Naive thymus-derived CD4-positive, alpha-beta T cell (primary cell): ENCODE measurements at regions not wholly inside any gene's neighbourhood (a gene's known extent, or its start where the extent isn't known, plus 50 kb on each side); places are given as distances from the start of the nearest gene placed in this dataset.

ENCODE experiments used
- ATAC-seq: fragments of 150-1000 bp; cut with Tn5 transposase; 2 replicates; pipeline ENCODE4 v1.10.0; 2021; ENCODE audit warnings: mild to moderate bottlenecking, moderate library complexity
- CTCF ChIA-PET: fragments of 350-600 bp; sonication (Branson Sonifier 250); formaldehyde crosslinking; loops from one replicate; lab custom pipeline; 2021; ENCODE audit warnings: antibody characterized with exemption; lab: Charles Lee
- POLR2A ChIA-PET: fragments of 350-600 bp; sonication (Branson Sonifier 250); formaldehyde crosslinking; loops from one replicate; lab custom pipeline; 2021; ENCODE audit warnings: antibody characterized with exemption, inconsistent platforms; lab: Charles Lee
- DNase-seq, 9 donors: peaks; one replicate each; pipeline versions ENCODE4 v3.0.0 to v3.0.0-alpha.2; 2020 to 2022; ENCODE audit warnings: mixed read lengths in 1 of 9
- H3K27ac ChIP-seq: one replicate; pipeline ENCODE4 v1.7.0; 2013; ENCODE audit warnings: mild to moderate bottlenecking, low read depth, low read length, moderate library complexity
- H3K27me3 ChIP-seq, 2 donors: one replicate each; pipeline ENCODE4 v1.7.0; 2013; ENCODE audit warnings: low read length in 2 of 2, mild to moderate bottlenecking in 2 of 2, moderate library complexity in 2 of 2; ENCODE audit not compliant: control insufficient read depth in 2 of 2, insufficient read depth in 2 of 2
- H3K36me3 ChIP-seq, 3 experiments: 1 replicate in 2 of 3; 2 replicates in 1 of 3; pipeline ENCODE4 v1.7.0; 2013; ENCODE audit warnings: low read length in 3 of 3, mild to moderate bottlenecking in 3 of 3, moderate library complexity in 1 of 3; ENCODE audit not compliant: insufficient read depth in 3 of 3, control insufficient read depth in 2 of 3
- H3K4me1 ChIP-seq, 2 donors: one replicate each; pipeline ENCODE4 v1.7.0; 2013; ENCODE audit warnings: low read length in 2 of 2, mild to moderate bottlenecking in 2 of 2, moderate library complexity in 1 of 2; ENCODE audit not compliant: control insufficient read depth in 2 of 2, insufficient read depth in 2 of 2
- H3K4me3 ChIP-seq: 2 replicates; pipeline ENCODE4 v1.7.0; 2013; ENCODE audit warnings: mild to moderate bottlenecking, low read length
- H3K9me3 ChIP-seq, 3 experiments: 1 replicate in 2 of 3; 2 replicates in 1 of 3; pipeline ENCODE4 v1.7.0; 2013; ENCODE audit warnings: low read length in 3 of 3; ENCODE audit not compliant: control insufficient read depth in 2 of 3
- H3K27ac Mint-ChIP-seq, 9 donors: one replicate each; pipeline ENCODE4 v1.8.0; 2020 to 2022; ENCODE audit warnings: mixed read lengths in 9 of 9, mild to moderate bottlenecking in 8 of 9, moderate library complexity in 5 of 9, inconsistent platforms in 2 of 9
- H3K27me3 Mint-ChIP-seq, 5 donors: one replicate each; pipeline ENCODE4 v1.8.0; 2021 to 2022; ENCODE audit warnings: mixed read lengths in 5 of 5, mild to moderate bottlenecking in 1 of 5
- H3K36me3 Mint-ChIP-seq, 5 donors: one replicate each; pipeline ENCODE4 v1.8.0; 2020 to 2022; ENCODE audit warnings: mixed read lengths in 5 of 5, mild to moderate bottlenecking in 3 of 5, inconsistent platforms in 1 of 5
- H3K4me1 Mint-ChIP-seq, 7 donors: one replicate each; pipeline ENCODE4 v1.8.0; 2020 to 2022; ENCODE audit warnings: mixed read lengths in 7 of 7, mild to moderate bottlenecking in 3 of 7, inconsistent platforms in 1 of 7
- H3K4me3 Mint-ChIP-seq, 10 donors: one replicate each; pipeline ENCODE4 v1.8.0; 2020 to 2022; ENCODE audit warnings: mild to moderate bottlenecking in 10 of 10, mixed read lengths in 10 of 10, moderate library complexity in 6 of 10, inconsistent platforms in 2 of 10
- H3K9me3 Mint-ChIP-seq, 11 donors: one replicate each; pipeline ENCODE4 v1.8.0; 2020 to 2022; ENCODE audit warnings: mixed read lengths in 11 of 11, mild to moderate bottlenecking in 4 of 11, inconsistent platforms in 1 of 11, moderate library complexity in 1 of 11
- intact Hi-C, 2 donors: fragments of 100-400 bp; cut with micrococcal nuclease; formaldehyde crosslinking; loops; one replicate each; pipeline ENCODE4 v1.15.1; 2023

GRCh38 chr3:24709956-24710355 lies 215.3 kb upstream of the THRB start:
- H3K36me3 Mint-ChIP-seq: no peaks in the 10 kb centered on the region
- no peak overlapping the region for H3K27ac Mint-ChIP-seq
- peaks cover 0 to 10% (median 0%) of the 10 kb centered on the region in 5 donors for H3K27me3 Mint-ChIP-seq
- no peak overlapping the region for H3K4me3 Mint-ChIP-seq
- no peaks in the 10 kb centered on the region for H3K36me3 ChIP-seq
- ATAC-seq (no peak), DNase-seq (no peak)
- H3K4me3 ChIP-seq: no peak overlapping the region
- H3K9me3 Mint-ChIP-seq: peaks cover 0 to 6% (median 1%) of the 10 kb centered on the region in 11 donors
- no peaks in the 10 kb centered on the region for H3K27me3 ChIP-seq
- H3K27ac ChIP-seq: no peak overlapping the region
- CTCF ChIA-PET: no interaction called here
- no peaks in the 10 kb centered on the region for H3K4me1 Mint-ChIP-seq
- intact Hi-C loops: no loop called here
- POLR2A ChIA-PET: no interaction called here
- no peaks in the 10 kb centered on the region for H3K9me3 ChIP-seq
- H3K4me1 ChIP-seq: no peaks in the 10 kb centered on the region

DNA sequence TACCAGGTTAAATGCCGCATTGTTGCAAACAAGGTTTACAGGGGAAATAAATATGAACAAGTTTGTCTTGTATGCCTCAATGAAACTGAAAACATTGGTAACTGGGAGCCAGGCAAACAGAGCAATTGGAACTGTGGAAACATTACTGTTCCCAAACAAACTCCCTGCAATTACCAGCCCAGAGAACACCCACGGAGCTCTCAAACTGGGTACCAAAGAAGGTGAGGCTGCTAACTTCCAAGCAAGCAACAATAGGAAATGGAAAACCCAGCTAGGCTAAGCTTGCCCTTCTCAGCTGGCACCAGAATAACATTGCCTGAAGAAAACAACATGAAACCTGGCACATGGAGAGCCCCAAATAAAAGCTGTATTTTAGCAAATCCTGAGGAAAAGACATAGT lies 218.9 kb upstream of the THRB start:
- Mint-ChIP-seq H3K36me3 (no peaks in the 10 kb centered on the region), H3K27me3 (no peaks in the 10 kb centered on the region), H3K4me3 (no peak overlapping the region), H3K9me3 (peaks cover 0 to 4% (median 0%) of the 10 kb centered on the region in 11 donors), H3K27ac (no peak overlapping the region), H3K4me1 (no peaks in the 10 kb centered on the region)
- no peaks in the 10 kb centered on the region for H3K4me1 ChIP-seq
- no peaks in the 10 kb centered on the region for H3K9me3 ChIP-seq
- ChIA-PET POLR2A (no interaction called here), CTCF (no interaction called here)
- H3K27ac ChIP-seq: no peak overlapping the region
- H3K27me3 ChIP-seq: no peaks in the 10 kb centered on the region
- ATAC-seq (no peak), DNase-seq (no peak)
- intact Hi-C loops: no loop called here
- no peaks in the 10 kb centered on the region for H3K36me3 ChIP-seq
- H3K4me3 ChIP-seq: no peak overlapping the region

DNA sequence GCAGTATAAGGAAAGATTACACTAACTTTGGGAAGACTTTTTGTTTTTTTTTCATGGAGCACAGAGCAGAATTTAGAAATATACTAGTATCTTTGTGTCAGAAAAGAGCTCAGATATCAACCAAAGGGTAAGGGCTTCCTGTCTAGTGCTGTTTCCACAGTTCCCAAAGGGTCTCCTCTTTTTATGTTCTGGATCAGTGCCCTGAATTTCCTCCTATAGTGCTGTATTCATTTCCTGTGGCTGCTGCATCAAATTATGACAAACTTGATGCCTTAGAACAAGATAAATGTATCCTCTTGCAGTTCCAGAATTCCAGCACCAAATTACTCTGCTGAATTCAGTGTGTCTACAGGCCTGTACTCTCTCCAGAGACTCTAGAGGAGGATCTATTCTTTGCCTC lies 219.8 kb upstream of the THRB start:
- Mint-ChIP-seq H3K27me3 (no peaks in the 10 kb centered on the region), H3K36me3 (no peaks in the 10 kb centered on the region), H3K4me3 (no peak overlapping the region), H3K4me1 (no peaks in the 10 kb centered on the region), H3K27ac (no peak overlapping the region), H3K9me3 (peaks cover 0 to 4% (median 0%) of the 10 kb centered on the region in 11 donors)
- CTCF ChIA-PET: no interaction called here
- Histone ChIP-seq H3K4me3 (no peak overlapping the region), H3K4me1 (no peaks in the 10 kb centered on the region), H3K27ac (no peak overlapping the region), H3K36me3 (no peaks in the 10 kb centered on the region), H3K9me3 (no peaks in the 10 kb centered on the region), H3K27me3 (no peaks in the 10 kb centered on the region)
- no peak for ATAC-seq
- POLR2A ChIA-PET: no interaction called here
- DNase-seq: no peak
- intact Hi-C loops: no loop called here

DNA sequence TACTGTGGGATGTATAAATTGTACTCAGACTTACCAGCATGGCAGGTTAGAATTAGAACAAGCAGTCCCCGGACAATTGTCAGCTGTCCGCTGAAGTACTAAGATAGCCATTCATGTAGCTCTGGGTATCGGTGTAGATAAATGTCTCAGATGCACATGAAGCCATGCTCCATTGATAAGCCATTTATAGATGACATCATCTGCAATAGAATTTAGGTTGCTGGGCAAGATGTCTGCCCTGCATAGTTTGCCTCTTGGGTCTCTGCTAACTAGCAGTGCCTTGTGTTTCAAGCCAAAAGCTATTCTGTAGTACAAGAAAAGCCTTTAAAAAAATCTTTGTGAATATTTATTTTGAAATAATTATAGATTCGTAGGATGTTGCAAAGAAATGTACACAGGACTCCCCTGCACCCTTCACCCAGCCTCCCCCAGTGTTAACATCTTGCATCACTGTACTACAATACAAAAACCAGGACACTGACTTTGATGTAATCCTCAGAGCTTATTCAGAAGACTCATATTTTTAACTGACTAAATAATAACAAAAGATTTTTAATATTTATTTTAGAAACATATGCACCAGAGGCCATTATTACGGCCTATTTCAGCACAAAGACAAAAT lies 220.6 kb upstream of the THRB start:
- H3K27ac Mint-ChIP-seq: no peak overlapping the region
- ChIA-PET POLR2A (no interaction called here), CTCF (no interaction called here)
- ATAC-seq (no peak), DNase-seq (no peak)
- H3K9me3 Mint-ChIP-seq: peaks cover 0 to 4% (median 0%) of the 10 kb centered on the region in 11 donors
- intact Hi-C loops: no loop called here
- H3K36me3 Mint-ChIP-seq: no peaks in the 10 kb centered on the region
- Histone ChIP-seq H3K4me3 (no peak overlapping the region), H3K27ac (no peak overlapping the region), H3K36me3 (no peaks in the 10 kb centered on the region), H3K27me3 (no peaks in the 10 kb centered on the region), H3K9me3 (no peaks in the 10 kb centered on the region), H3K4me1 (no peaks in the 10 kb centered on the region)
- H3K4me3 Mint-ChIP-seq: no peak overlapping the region
- no peaks in the 10 kb centered on the region for H3K27me3 Mint-ChIP-seq
- no peaks in the 10 kb centered on the region for H3K4me1 Mint-ChIP-seq

GRCh38 chr3:24722087-24722486 lies 227.4 kb upstream of the THRB start:
- peaks cover 0 to 9% (median 0%) of the 10 kb centered on the region in 11 donors for H3K9me3 Mint-ChIP-seq
- peaks cover 0 to 3% (median 0%) of the 10 kb centered on the region in 5 donors for H3K27me3 Mint-ChIP-seq
- POLR2A ChIA-PET: no interaction called here
- no peak overlapping the region for H3K27ac Mint-ChIP-seq
- no peak overlapping the region for H3K4me3 ChIP-seq
- no peaks in the 10 kb centered on the region for H3K36me3 ChIP-seq
- H3K27ac ChIP-seq: no peak overlapping the region
- H3K4me1 ChIP-seq: no peaks in the 10 kb centered on the region
- H3K36me3 Mint-ChIP-seq: no peaks in the 10 kb centered on the region
- CTCF ChIA-PET: no interaction called here
- DNase-seq: no peak
- ATAC-seq: no peak
- intact Hi-C loops: no loop called here
- H3K4me3 Mint-ChIP-seq: no peak overlapping the region
- no peaks in the 10 kb centered on the region for H3K9me3 ChIP-seq
- H3K4me1 Mint-ChIP-seq: no peaks in the 10 kb centered on the region
- H3K27me3 ChIP-seq: no peaks in the 10 kb centered on the region

DNA sequence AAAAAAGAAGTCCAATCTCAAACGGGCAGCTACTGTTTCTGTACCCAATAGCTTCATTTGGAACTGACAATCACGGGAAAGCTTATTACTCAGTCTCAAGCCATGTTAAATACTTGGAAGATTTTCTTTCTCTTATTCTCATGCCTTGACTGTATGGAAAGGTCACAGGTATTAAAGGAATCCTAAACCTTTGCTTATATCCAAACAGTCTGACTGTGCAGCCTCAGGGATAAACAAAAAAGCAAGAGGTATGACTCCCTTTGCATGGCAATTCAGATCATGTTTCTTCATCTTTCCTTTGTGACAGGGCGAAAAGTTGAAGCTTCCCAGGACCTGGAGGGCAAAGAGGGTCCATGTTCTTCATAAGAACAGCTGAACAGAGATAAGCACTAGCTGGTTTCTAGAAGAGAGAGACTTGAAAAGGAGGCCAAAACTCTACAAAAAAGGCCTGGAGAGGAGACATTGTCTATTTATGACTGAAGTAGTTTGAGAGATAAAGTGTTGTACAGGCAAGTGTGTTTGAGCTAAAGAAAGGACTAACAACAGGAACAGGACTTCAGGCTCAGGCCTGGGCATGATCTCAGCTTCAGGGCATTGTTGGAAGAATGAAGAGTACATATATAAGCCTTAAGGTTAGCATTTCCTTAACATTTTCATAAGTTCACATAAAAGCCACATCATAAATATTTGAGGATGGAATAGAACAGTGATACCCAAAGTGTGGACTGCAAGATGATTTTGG lies 231.0 kb upstream of the THRB start:
- POLR2A ChIA-PET: no interaction called here
- Mint-ChIP-seq H3K4me3 (no peak overlapping the region), H3K4me1 (no peaks in the 10 kb centered on the region), H3K36me3 (no peaks in the 10 kb centered on the region), H3K27ac (no peak overlapping the region), H3K9me3 (peaks cover 0 to 20% (median 0%) of the 10 kb centered on the region in 11 donors), H3K27me3 (peaks cover 0 to 9% (median 0%) of the 10 kb centered on the region in 5 donors)
- intact Hi-C loops: no loop called here
- CTCF ChIA-PET: no interaction called here
- no peak overlapping the region for H3K27ac ChIP-seq
- no peaks in the 10 kb centered on the region for H3K27me3 ChIP-seq
- no peaks in the 10 kb centered on the region for H3K9me3 ChIP-seq
- H3K4me1 ChIP-seq: no peaks in the 10 kb centered on the region
- H3K4me3 ChIP-seq: no peak overlapping the region
- DNase-seq: no peak
- H3K36me3 ChIP-seq: no peaks in the 10 kb centered on the region
- ATAC-seq: no peak

- H3K36me3 Mint-ChIP-seq: no peaks in the 10 kb centered on the region
- no peak overlapping the region for H3K27ac Mint-ChIP-seq
- no peaks in the 10 kb centered on the region for H3K4me1 ChIP-seq
- peaks cover 0 to 9% (median 0%) of the 10 kb centered on the region in 5 donors for H3K27me3 Mint-ChIP-seq
- ChIA-PET POLR2A (no interaction called here), CTCF (no interaction called here)
- H3K4me1 Mint-ChIP-seq: no peaks in the 10 kb centered on the region
- no peaks in the 10 kb centered on the region for H3K9me3 ChIP-seq
- ATAC-seq: no peak
- H3K9me3 Mint-ChIP-seq: peaks cover 0 to 20% (median 0%) of the 10 kb centered on the region in 11 donors
- no peak overlapping the region for H3K4me3 ChIP-seq
- H3K27ac ChIP-seq: no peak overlapping the region
- H3K27me3 ChIP-seq: no peaks in the 10 kb centered on the region
- no peak overlapping the region for H3K4me3 Mint-ChIP-seq
- no peak for DNase-seq
- intact Hi-C loops: no loop called here
- no peaks in the 10 kb centered on the region for H3K36me3 ChIP-seq
Measured at GRCh38 chr3:24726423-24726822, 231.8 kb upstream of the THRB start.
